HepG2 (cell line): ENCODE measurements at regions not wholly inside any gene's neighbourhood (a gene's known extent, or its start where the extent isn't known, plus 50 kb on each side); places are given as distances from the start of the nearest gene placed in this dataset.

Experiments used
- ATAC-seq: fragments of 200-7000 bp; cut with Tn5 transposase; 3 replicates; pipeline ENCODE4 v1.9.1; 2020; ENCODE audit warnings: mild to moderate bottlenecking, moderate library complexity
- BruUV-seq: library from RNA; stranded (reverse); fragments of 400-500 nt; replicated peaks from 2 replicates; lab custom pipeline; 2021; lab: Mats Ljungman, UMichigan
- CTCF ChIA-PET: fragments of 300-600 bp; formaldehyde crosslinking; extraction: SDS; loops from one replicate; lab custom pipeline; 2021; ENCODE audit warnings: low total read pairs, inconsistent platforms, low intra/inter-chr PET ratio; lab: Yijun Ruan, JAX
- POLR2A ChIA-PET: fragments of 350-600 bp; sonication (Branson Sonifier 250); formaldehyde crosslinking; loops from one replicate; lab custom pipeline; 2020; ENCODE audit warnings: antibody characterized with exemption, inconsistent platforms; lab: Yijun Ruan, JAX
- DNase-seq: peaks from one replicate; pipeline ENCODE4 v3.0.0-alpha.2; 2015; ENCODE audit warnings: low spot score
- FAIRE-seq: peaks from 3 replicates; lab custom pipeline; 2011; peaks lifted over from hg19 to GRCh38; lab: Jason Lieb, UNC
- H2AFZ ChIP-seq: one replicate; pipeline ENCODE4 v1.6.1; 2011; ENCODE audit warnings: low read length, inconsistent platforms
- H3K27ac ChIP-seq: fragments of 300-600 bp; 3 replicates; pipeline ENCODE4 v1.8.0; 2011; ENCODE audit warnings: mixed run types, mild to moderate bottlenecking, mixed read lengths, low read length, inconsistent platforms; ENCODE audit not compliant: insufficient read depth; ENCODE audit errors: extremely low read length
- H3K27me3 ChIP-seq, 2 experiments: fragments of 200-600 bp in 1 of 2; 2 replicates in 1 of 2; 3 replicates in 1 of 2; pipeline versions ENCODE4 v1.6.0 to v1.8.0; 2011; ENCODE audit warnings: low read length in 2 of 2, mild to moderate bottlenecking in 2 of 2, moderate library complexity in 2 of 2, inconsistent platforms in 1 of 2; ENCODE audit not compliant: insufficient read depth in 2 of 2, control insufficient read depth in 1 of 2
- H3K36me3 ChIP-seq, 2 experiments: fragments of 200-600 bp in 1 of 2; replicated peaks in 1 of 2; 2 replicates in 1 of 2; 3 replicates in 1 of 2; pipeline versions ENCODE4 v1.5.1 to v1.8.0; 2011; ENCODE audit warnings: low read length in 2 of 2, inconsistent platforms in 1 of 2; ENCODE audit not compliant: insufficient read depth in 2 of 2, control insufficient read depth in 1 of 2
- H3K4me1 ChIP-seq: 2 replicates; pipeline ENCODE4 v1.5.1; 2012; ENCODE audit warnings: low read length, inconsistent platforms; ENCODE audit not compliant: insufficient read depth
- H3K4me2 ChIP-seq: 2 replicates; pipeline ENCODE4 v1.6.0; 2011; ENCODE audit warnings: low read depth, low read length, inconsistent platforms
- H3K4me3 ChIP-seq, 3 experiments: fragments of 200-600 bp in 1 of 3; sonication (generic), shearing (Covaris generic) in 1 of 3; replicated peaks in 1 of 3; 2 replicates each; pipeline ENCODE4 v1.5.1; 2011 to 2016; ENCODE audit warnings: low read length in 3 of 3, inconsistent platforms in 2 of 3, low read depth in 2 of 3, mild to moderate bottlenecking in 2 of 3, control low read depth in 1 of 3, mixed read lengths in 1 of 3; ENCODE audit not compliant: insufficient read depth in 1 of 3
- H3K79me2 ChIP-seq: one replicate; pipeline ENCODE4 v1.6.1; 2011; ENCODE audit warnings: low read length, inconsistent platforms; ENCODE audit not compliant: insufficient read depth
- H3K9ac ChIP-seq: 2 replicates; pipeline ENCODE4 v1.6.0; 2011; ENCODE audit warnings: mild to moderate bottlenecking, low read depth, low read length, inconsistent platforms; ENCODE audit not compliant: insufficient read depth
- H3K9me3 ChIP-seq: 2 replicates; pipeline ENCODE4 v1.5.1; 2012; ENCODE audit warnings: mild to moderate bottlenecking, low read length
- H4K20me1 ChIP-seq: 2 replicates; pipeline ENCODE4 v1.6.0; 2011; ENCODE audit warnings: inconsistent platforms, mild to moderate bottlenecking, low read length, moderate library complexity; ENCODE audit not compliant: insufficient read depth
- ATRX ChIP-seq: sonication (generic); formaldehyde crosslinking; IDR thresholded peaks from 2 replicates; pipeline ENCODE4 v1.4.0; 2020; ENCODE audit warnings: missing genetic modification reagents, borderline replicate concordance
- ELF3 ChIP-seq: IDR thresholded peaks from 2 replicates; pipeline ENCODE4 v1.6.1; 2016; ENCODE audit warnings: missing genetic modification reagents, missing compliant biosample characterization
- GABPB1 ChIP-seq: IDR thresholded peaks from 2 replicates; pipeline ENCODE4 v1.6.1; 2016; ENCODE audit warnings: mild to moderate bottlenecking, missing genetic modification reagents, moderate library complexity, missing compliant biosample characterization
- JARID2 ChIP-seq: sonication (generic); formaldehyde crosslinking; IDR thresholded peaks from 2 replicates; pipeline ENCODE4 v1.8.1; 2023; ENCODE audit warnings: missing genetic modification reagents, inconsistent platforms; ENCODE audit not compliant: insufficient replicate concordance
- SRSF9 ChIP-seq: fragments of 200-400 bp; formaldehyde crosslinking; IDR thresholded peaks from 2 replicates; pipeline ENCODE4 v1.6.1; 2018; ENCODE audit warnings: borderline replicate concordance, mild to moderate bottlenecking, low read depth, low read length; ENCODE audit not compliant: insufficient read depth, poor library complexity, severe bottlenecking
- ZNF20 ChIP-seq: sonication (generic); formaldehyde crosslinking; IDR thresholded peaks from 2 replicates; pipeline ENCODE4 v1.4.0; 2020; ENCODE audit warnings: mild to moderate bottlenecking, moderate library complexity, missing genetic modification reagents
- ZNF296 ChIP-seq: sonication (generic); formaldehyde crosslinking; conservative IDR thresholded peaks from 2 replicates; pipeline ENCODE4 v1.5.0; 2020; ENCODE audit warnings: mild to moderate bottlenecking, missing genetic modification reagents
- ZNF3 ChIP-seq: IDR thresholded peaks from 2 replicates; pipeline ENCODE4 v1.7.0; 2017; ENCODE audit warnings: inconsistent platforms
- ZNF33A ChIP-seq: sonication (generic); formaldehyde crosslinking; IDR thresholded peaks from 2 replicates; pipeline ENCODE4 v1.5.1; 2020; ENCODE audit warnings: missing genetic modification reagents, mild to moderate bottlenecking, moderate library complexity, borderline replicate concordance
- ZNF569 ChIP-seq: sonication (generic); formaldehyde crosslinking; IDR thresholded peaks from 2 replicates; pipeline ENCODE4 v1.5.0; 2020; ENCODE audit warnings: mild to moderate bottlenecking, missing genetic modification reagents, moderate library complexity, borderline replicate concordance
- ZNF766 ChIP-seq: sonication (generic); formaldehyde crosslinking; IDR thresholded peaks from 2 replicates; pipeline ENCODE4 v1.5.0; 2020; ENCODE audit warnings: missing genetic modification reagents, borderline replicate concordance
- WGBS: methylation state at CpG from one replicate; pipeline ENCODE4 v1.1.6; 2017; ENCODE audit warnings: low lambda C conversion rate; 5-methylcytosine and 5-hydroxymethylcytosine counted together
- in situ Hi-C: cut with HindIII; loops from 2 replicates; pipeline ENCODE4 v1.10.0; 2017; ENCODE audit warnings: low pct_unique_long_range_greater_than_20kb; ENCODE audit not compliant: extremely low pct_ligation_motif_present
- intact Hi-C: fragments of 100-400 bp; cut with micrococcal nuclease; formaldehyde crosslinking; loops from one replicate; pipeline ENCODE4 v1.10.0; 2022; ENCODE audit not compliant: unreplicated experiment
- TF ChIP-seq, protein P1 (sequence below): sonication (generic); formaldehyde crosslinking; IDR thresholded peaks from 2 replicates; pipeline ENCODE4 v1.4.0; 2020; ENCODE audit warnings: missing genetic modification reagents

DNA sequence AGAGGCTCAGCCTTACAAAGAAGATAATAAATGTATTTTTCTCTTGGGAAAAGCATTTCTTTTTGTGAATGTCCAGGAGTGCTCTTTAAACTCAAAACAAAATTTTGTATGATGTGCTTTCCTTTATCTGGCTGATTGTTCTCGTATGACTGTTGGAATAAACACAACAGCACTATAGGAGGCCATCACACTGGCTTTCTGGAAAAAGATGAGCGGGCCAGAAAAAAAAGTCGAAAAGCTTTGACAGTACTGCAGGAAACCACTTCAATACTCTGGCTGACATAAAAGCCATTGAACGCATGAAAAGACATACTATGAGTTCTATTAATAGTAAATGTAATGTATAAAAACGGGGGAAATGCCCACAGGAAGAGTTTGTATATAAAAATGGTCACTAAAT lies 64.7 kb upstream of the CTSO start:
- CTCF ChIA-PET: no interaction called here
- WGBS: 3% methylated on average over 5 of the region's 5 CpGs
- Histone ChIP-seq H3K79me2 (no peaks in the 10 kb centered on the region), H3K9me3 (no peaks in the 10 kb centered on the region), H3K4me1 (no peaks in the 10 kb centered on the region), H3K27me3 (no peaks in the 10 kb centered on the region; a peak in 1 of 5 replicates)
- FAIRE-seq: no peak
- TF ChIP-seq JARID2 (CRISPR knock-in tag): no peak
- TF ChIP-seq, protein P1, sequence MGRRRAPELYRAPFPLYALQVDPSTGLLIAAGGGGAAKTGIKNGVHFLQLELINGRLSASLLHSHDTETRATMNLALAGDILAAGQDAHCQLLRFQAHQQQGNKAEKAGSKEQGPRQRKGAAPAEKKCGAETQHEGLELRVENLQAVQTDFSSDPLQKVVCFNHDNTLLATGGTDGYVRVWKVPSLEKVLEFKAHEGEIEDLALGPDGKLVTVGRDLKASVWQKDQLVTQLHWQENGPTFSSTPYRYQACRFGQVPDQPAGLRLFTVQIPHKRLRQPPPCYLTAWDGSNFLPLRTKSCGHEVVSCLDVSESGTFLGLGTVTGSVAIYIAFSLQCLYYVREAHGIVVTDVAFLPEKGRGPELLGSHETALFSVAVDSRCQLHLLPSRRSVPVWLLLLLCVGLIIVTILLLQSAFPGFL: no peak
- TF ChIP-seq ZNF33A (CRISPR knock-in tag): no peak
- TF ChIP-seq ZNF20 (CRISPR knock-in tag): no peak
- TF ChIP-seq ZNF766 (CRISPR knock-in tag): no peak
- TF ChIP-seq ATRX: no peak
- no peak for TF ChIP-seq ZNF3 (CRISPR knock-in tag)
- no peak for TF ChIP-seq SRSF9
- no peak for TF ChIP-seq ZNF296 (CRISPR knock-in tag)
- no peak for TF ChIP-seq ZNF569 (CRISPR knock-in tag)
- no peak for TF ChIP-seq GABPB1 (CRISPR knock-in tag)
- TF ChIP-seq ELF3 (CRISPR knock-in tag): no peak
- TF ChIP-seq, all 625 proteins: peak for 0
- Histone ChIP-seq H3K27ac (no peak overlapping the region), H3K9ac (no peak overlapping the region), H3K36me3 (no peaks in the 10 kb centered on the region), H3K4me2 (no peak overlapping the region), H4K20me1 (no peaks in the 10 kb centered on the region), H2AFZ (no peak overlapping the region), H3K4me3 (no peak overlapping the region)
- DNase-seq (no peak), ATAC-seq (no peak)
- intact Hi-C loops: no loop called here
- no TSS peak for BruUV-seq
- in situ Hi-C loops: no loop called here
- POLR2A ChIA-PET: no interaction called here
